Gastrocnemius medialis (tissue), 4 donors: ENCODE measurements at regions not wholly inside any gene's neighbourhood (a gene's known extent, or its start where the extent isn't known, plus 50 kb on each side); places are given as distances from the start of the nearest gene placed in this dataset.

ENCODE experiments used
- CTCF ChIP-seq, 5 experiments: fragments of 450-650 bp in 3 of 5; fragments of 200-600 bp in 2 of 5; sonication (generic) in 2 of 5; IDR thresholded peaks in 4 of 5; conservative IDR thresholded peaks in 1 of 5; 1 replicate in 4 of 5; 2 replicates in 1 of 5; pipeline ENCODE4 v1.5.1; 2016 to 2019; ENCODE audit warnings: antibody characterized with exemption in 5 of 5, mild to moderate bottlenecking in 3 of 5, moderate library complexity in 3 of 5
- POLR2A ChIP-seq, 2 donors: fragments of 450-650 bp; IDR thresholded peaks; one replicate each; pipeline ENCODE4 v1.6.1; 2017; ENCODE audit warnings: antibody characterized with exemption in 2 of 2, mild to moderate bottlenecking in 2 of 2, moderate library complexity in 2 of 2

- TF ChIP-seq CTCF (IDR thresholded peaks at IDR 0.05 in 4 of 5, conservative IDR thresholded peaks at IDR 0.05 in 1 of 5), result no peak
- no peak for TF ChIP-seq POLR2A (IDR thresholded peaks at IDR 0.05)
These were observed 129.5 kb downstream of the MMUT start for GRCh38 chr6:49333345-49334125.
